Right lobe of liver (tissue), 4 donors: ENCODE measurements at regions not wholly inside any gene's neighbourhood (a gene's known extent, or its start where the extent isn't known, plus 50 kb on each side); places are given as distances from the start of the nearest gene placed in this dataset.

ENCODE experiments used
- POLR2A ChIP-seq: fragments of 450-650 bp; IDR thresholded peaks from one replicate; pipeline ENCODE4 v1.6.1; 2017; ENCODE audit warnings: antibody characterized with exemption, mild to moderate bottlenecking
- TF ChIP-seq, protein P1 (sequence below), 4 donors: fragments of 200-600 bp in 3 of 4; fragments of 450-650 bp in 1 of 4; IDR thresholded peaks; one replicate each; pipeline versions ENCODE4 v1.5.1 to v1.8.0; 2016 to 2022; ENCODE audit warnings: antibody characterized with exemption in 4 of 4, mild to moderate bottlenecking in 2 of 4
- donor health status: DM: no; HTN: no; CAD: no.
- donor health status: DM: no; HTN: no; CAD: no.
- donor health status: DM: no; HTN: yes; CAD: no.

DNA sequence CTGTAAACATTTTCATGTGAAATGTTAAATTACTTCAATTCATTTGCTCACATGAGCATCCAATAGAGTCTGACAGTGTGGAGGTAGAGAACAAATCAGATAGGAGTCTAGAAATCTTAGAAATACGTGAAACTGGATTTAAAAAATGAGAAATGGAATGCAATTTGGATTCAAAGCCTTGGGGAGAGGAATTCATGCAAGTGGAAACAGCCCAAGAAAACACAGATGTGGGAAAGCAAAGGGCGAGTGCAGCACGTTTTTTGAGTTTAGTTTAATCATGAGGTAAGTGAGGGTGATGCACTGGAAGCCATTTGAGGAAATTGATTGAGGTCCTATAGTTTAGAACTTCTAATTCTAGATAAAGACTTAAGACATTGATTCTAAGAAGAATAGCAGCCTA, 434.7 kb downstream of the C3orf38 start:
- TF ChIP-seq, protein P1, sequence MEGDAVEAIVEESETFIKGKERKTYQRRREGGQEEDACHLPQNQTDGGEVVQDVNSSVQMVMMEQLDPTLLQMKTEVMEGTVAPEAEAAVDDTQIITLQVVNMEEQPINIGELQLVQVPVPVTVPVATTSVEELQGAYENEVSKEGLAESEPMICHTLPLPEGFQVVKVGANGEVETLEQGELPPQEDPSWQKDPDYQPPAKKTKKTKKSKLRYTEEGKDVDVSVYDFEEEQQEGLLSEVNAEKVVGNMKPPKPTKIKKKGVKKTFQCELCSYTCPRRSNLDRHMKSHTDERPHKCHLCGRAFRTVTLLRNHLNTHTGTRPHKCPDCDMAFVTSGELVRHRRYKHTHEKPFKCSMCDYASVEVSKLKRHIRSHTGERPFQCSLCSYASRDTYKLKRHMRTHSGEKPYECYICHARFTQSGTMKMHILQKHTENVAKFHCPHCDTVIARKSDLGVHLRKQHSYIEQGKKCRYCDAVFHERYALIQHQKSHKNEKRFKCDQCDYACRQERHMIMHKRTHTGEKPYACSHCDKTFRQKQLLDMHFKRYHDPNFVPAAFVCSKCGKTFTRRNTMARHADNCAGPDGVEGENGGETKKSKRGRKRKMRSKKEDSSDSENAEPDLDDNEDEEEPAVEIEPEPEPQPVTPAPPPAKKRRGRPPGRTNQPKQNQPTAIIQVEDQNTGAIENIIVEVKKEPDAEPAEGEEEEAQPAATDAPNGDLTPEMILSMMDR (IDR thresholded peaks at IDR 0.05): no peak
- TF ChIP-seq POLR2A: no peak
